Fibroblast of skin of left quadriceps (primary cell): ENCODE measurements at regions not wholly inside any gene's neighbourhood (a gene's known extent, or its start where the extent isn't known, plus 50 kb on each side); places are given as distances from the start of the nearest gene placed in this dataset.

Experiments
- DNase-seq, 2 experiments: peaks; one replicate each; pipeline ENCODE4 v3.0.0-alpha.2; 2013; ENCODE audit warnings: low read depth in 2 of 2

DNA sequence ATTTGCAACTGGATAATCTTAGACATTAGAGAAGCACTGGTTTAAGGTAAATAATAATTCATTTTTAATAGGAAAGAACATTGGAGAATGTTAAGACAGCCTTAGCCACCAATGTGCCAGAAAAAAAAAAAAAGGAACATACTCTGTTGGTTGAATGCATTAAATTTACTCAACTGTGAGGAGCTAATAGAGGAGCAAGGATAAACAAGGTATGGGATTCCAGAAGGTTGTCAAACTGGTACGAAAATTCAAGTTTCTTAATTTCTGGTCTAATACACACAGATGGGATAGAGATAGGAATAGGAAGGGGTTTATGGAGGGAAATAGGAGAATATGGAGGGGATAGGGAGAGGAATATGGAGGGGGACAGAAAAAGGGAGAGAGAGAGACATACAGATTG, 1096.6 kb downstream of the ARAP2 start:
- no peak for DNase-seq

DNA sequence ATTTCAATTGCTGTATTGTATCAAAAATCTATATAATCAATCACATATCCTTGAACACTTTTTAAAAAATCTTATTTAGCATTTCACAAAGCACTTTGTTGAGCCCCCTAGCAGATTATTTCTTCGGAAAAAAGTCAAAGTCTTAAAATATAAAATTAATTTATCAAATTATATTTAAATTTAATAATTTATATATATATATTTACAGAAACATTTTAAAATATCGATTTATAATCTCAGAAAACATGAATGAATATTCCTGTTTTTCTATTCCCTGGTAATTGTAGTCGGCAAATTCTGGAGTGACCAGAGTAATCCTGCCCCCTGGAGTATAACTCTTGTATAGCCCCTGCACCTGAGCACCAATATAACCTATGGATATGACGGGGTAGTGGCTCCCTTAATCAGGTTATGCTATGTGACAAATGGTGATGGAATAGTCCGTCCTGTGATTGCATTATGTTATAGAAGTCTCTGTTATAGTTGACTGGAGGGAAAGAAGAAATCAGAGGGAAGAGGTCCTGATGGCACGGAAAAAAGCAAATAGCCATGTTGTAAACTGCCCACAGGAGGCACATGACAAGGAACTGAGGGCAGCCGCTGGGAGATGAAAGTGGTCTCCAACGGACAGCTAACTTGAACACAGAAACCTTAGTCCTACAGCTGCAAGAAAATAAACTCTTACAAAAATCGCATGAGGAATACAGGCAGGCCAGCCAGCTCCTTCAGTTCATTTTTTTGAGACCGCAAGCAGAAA, 1092.3 kb downstream of the ARAP2 start:
- DNase-seq = no peak

DNA sequence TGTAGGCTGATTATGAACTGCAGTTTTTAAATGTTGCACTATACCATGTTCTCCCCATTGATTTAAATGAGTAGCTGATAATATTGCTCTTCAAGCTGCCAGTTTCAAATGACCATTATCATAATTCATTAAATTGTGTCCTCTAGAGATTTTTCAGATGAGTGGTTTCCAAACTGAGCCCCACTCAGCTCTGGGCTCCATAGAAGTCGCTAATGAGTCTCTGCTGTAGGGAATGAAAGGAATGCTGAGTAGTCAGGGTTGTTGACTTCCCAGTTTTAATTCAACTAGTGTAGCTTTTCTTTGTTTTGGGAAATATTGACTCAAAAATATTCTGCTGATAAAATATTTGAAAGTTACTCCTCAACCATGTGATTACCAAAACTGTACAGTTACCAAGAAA, 1081.1 kb downstream of the ARAP2 start:
- no peak for DNase-seq

DNA sequence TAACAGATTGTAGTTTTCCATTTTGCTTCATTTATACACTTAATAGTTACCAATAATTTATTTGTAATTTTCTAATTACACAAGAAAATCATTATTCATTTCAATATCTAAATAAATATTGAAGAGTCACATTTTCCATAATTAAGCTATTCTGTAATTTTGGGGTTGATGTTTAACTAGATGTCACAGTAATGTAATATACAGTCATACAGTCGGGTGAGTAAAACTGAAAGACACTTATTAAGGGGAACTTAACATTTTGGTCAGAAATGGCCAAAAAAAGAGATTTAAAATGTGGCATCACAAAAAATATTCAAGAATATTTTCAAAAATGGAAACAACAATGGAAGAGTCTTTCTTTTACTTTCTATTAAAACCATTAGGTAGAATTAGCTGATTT, 1080.3 kb downstream of the ARAP2 start:
- no peak for DNase-seq

DNA sequence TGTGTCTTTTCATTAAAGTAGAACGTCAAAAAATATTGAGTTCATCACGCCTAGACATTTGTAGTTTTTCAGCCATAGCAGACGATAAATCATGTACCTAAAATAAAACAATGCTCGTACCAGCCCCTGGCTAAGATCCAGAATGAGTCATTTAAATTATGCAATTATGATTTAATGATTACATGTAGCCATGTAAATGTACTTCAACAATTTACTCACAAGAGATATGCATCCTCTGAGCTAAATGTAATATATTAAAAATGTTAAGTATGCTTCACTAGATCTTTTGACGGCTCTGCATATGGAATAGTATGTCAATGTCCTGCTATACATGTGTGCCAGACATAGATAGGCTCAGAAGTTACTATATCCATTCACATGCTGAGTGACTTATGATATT, 1077.8 kb downstream of the ARAP2 start:
- DNase-seq = no peak

DNA sequence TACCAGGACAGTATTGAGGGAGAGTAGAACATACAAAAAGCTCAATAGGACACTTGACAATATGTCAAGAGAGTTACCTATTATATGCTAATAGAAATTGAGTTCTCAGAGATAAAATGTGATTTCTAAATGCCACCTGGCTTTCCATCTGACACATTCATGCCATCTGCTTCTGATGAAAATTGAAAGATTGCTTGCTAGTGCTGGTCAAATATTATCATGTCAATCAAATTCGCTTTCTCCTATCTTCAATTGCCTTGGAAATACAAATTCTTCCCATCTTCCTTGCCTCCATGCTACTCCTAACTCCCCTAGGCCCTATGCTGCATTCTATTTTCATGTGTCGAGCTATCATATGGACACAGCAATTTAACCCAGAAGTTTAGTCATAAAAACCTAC, 1076.9 kb downstream of the ARAP2 start:
- no peak for DNase-seq

DNA sequence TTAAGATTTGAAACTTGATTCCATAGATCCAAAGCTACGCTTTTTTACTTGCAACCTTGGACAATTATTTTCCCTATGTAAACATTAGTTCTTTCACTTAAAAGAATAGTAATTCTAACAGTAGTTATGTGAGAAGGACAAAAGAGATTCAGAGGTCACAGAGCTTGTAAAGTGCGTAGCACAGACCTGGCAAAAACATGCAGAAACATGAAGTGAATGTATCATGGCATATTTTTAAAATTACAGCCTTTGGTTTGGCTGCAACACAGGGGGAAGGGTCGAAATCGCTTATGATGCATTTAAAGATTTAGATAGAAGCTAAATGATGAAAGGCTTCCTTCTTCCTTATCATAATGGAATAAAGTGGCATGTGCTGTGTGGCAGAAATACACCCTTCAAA, 1068.8 kb downstream of the ARAP2 start:
- no peak for DNase-seq

DNA sequence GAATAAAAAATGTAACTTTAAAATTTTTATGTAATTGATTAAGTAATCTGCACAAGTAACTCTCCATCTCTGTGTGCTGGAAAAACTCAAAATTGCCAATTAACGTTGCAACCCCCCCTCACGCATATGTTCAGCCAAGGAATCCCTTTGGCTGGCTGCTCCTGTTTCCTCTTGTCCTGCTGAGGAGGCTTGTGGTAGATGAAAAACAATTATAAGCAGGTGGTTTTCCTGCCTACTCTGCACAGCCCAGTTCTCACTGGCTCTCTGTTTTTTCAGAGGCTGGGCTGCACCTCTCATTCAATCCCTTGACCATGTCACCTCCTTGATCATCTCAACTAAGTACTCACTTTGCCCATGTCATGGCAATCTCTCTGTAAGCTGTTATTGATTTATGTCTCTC, 1068.4 kb downstream of the ARAP2 start:
- DNase-seq = no peak

DNA sequence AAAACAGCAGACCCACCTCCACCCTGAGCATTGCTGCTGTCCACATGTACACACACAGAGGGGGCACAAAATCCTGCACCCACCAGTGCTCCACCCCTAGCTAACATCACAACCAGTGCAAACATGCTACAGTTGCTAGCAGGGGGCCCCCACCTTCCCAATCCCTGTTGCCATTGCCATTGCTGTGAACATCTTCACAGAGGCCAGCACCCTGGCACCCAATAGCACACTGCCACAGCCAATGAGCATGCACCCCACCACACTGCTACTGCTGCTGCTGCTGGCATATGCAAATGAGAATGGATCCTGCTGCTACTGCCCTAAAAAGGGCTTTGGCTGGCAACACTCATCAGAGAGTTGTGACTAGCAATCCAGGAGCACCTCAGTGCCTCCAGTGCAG, 1061.9 kb downstream of the ARAP2 start:
- DNase-seq = no peak

DNA sequence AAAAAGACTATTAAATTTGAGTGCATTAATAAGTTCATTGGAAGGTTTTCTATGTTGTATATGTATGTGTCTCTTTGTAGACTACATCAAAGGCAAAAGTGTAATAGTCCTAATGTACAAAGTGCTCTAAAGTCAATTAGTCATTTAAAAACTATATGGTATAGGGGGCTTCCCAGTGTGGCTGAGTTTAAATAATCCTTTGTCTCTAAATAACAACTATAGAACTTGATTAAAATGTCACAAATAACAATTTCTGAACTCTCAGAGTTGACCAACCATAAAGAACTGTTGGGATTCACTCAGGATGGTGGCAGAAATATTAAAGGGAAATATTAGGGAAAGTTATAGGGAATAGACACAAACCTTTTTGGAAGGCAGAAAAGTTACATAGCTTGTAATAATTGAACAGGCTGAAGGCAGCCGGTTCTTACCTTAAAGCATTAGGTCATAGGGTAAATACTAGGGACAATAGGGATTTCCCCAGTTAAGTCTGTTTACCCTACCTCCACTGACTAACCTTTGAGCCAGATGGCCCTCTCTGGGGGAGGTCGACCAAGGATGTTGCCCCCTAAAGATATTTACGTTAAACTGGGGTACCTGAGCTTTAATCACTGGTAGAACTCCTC, 1054.2 kb downstream of the ARAP2 start:
- DNase-seq = no peak

DNA sequence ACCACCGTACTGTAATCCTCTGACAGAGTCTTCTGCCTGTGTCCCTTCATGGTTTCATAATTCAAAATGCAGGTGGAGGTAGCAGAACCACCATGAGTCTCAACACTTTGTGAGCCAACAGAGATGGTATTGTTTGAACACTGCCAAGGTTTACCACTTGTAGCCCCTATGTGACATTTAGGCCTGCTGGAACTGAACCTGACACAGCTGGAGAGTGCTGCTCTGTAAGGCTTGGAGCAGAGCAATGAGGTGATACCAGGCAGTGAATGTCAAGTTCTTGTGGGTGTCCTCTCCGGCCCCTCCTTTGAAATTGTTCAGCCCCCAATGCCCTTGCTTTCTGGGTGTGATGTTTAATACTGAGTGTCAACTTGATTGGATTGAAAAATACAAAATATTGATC, 1042.9 kb downstream of the ARAP2 start:
- DNase-seq = no peak

DNA sequence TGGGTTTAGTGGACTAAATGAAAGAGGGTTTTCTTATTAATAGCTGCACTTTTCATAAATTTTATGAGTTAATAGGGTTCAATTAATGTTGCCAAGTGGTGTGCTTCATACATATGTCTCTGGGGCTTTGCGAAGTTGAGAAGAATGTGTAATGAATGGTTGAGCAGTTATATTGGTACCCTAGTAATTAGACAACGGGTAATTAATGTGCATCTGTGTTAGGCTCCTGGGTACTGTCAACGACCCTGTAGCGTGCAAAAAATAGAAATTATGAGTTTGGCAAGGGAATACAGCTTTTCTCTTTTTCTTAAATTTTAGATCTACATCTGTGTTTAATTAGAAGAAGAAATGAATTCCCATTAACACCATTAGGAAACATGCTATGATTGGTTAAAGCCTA, 1027.7 kb downstream of the ARAP2 start:
- no peak for DNase-seq

DNA sequence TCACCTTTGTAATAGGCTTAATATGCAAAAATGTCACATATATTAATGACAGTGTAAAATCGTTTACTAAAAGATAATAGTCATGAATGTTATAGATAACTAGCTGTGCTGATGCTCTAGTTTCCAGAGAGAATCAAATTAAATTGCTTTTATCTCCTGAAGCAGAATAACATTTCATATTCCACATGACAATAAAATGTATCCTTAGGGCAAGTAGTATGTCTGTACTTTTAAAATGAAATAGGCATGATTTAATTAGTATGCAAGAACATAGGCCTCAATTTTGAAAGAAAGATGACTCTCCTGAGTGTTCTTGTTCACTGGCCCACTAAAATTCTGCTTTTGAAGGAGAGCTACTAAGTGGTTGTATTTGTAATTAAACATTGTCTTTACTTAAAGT, 1027.0 kb downstream of the ARAP2 start:
- DNase-seq = no peak

DNA sequence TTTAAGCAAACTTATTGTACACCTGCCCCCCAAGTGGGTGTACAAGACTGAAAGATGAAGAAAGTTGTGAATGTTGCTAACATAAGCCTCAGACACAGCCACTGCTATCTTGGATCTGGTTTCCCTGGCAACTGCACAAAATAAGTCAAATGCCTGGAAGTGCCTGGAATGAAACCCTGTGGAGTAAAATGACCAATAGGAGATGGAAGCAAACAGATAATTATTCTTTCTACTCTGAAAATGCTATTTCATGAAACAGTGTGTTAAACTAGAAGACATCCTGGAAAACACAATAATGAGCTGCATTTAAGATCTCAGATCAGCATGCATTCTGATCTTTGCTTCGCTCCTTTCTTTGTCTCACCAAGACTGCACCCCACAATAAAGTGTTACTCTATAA, 1016.0 kb downstream of the ARAP2 start:
- DNase-seq = no peak

DNA sequence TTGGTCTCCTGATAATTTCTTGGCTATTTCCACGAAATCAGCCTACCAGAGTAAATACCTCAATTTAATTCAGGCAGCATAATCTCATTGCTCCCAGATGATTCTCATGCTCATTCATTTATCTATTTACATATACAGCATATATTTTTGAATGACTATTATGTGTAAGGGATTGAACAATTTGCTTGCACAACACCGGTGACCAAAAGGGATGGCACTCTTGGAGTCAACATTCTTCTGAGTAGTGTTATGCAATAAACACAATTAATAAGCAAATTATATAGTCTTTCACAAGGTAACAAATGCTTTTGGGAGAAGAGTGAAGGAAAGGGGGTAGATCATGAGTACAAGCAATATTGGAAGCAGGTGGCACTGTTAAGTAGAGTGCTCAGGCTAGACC, 1015.3 kb downstream of the ARAP2 start:
- DNase-seq = no peak

DNA sequence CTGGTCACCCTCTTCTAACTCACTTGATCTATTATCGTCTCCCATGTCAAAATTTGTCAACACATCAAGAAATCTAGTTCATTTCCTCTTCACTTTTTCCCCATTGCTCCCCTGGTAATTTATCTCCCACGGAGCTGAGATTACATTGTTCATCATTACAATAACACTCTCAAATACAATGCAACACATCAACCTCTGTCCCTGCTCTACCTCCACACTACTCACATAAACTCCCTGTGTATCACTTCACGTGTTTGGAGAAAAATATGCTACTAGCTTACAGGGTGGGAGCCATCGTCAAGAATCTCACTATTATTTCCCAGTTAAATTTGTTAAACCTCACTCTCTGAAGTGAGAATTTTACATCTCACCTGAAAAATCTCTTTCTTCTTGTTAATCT, 1006.4 kb downstream of the ARAP2 start:
- no peak for DNase-seq

DNA sequence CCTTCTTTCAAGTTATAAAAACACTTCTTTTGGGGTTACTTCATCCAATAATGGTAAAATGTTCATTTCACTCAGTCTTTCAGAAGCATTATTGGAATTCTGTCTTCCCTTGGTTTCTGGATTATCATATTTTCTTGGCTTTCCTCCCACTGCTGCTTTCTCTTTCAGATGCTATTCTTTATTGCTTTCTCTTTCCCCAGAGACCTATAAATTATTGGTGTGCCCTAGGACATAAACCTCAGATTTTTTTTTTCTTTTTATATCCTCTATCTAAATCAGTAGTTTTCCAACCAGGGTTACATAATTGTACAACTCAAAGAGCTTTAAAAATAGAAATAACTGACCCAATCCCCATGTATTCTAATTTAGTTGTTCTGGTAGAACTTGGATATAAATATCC, 1005.5 kb downstream of the ARAP2 start:
- DNase-seq = no peak

DNA sequence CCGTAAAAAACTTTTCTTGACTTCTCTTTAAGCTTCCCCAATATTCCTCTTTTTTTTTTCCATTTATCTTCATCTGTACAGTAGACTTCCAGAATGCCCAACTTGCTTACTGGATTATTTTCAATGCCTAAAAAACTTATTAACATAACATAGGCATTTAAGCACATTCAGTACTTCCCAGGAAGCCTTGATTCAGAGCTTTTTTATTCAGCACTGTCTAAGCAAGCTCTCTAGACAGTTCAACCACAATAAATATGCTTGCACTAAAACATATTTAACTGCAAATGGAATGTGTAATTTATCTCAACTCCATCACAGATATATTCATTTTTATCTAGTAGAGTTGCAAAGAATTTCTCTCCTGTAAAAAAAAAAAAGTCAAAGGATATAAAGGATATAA, 997.8 kb downstream of the ARAP2 start:
- DNase-seq = no peak

DNA sequence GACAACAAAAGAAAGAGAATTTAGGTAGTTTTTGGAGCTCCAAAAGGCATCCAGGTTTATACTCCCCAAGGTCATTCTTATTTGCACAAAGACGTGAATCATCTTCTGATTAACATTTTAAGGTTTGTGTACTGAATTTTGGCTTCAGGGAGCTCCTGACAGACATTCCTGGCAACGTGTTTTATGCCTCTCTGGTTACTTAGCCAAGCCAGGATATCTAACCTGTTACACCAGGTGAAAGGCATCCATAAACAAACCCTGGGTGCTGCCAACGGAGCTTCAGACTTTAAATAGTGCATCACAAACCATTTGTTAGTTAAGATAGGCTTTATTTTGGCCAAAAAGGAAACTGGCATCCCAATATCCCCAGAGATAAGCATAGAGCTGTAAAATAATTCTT, 997.3 kb downstream of the ARAP2 start:
- no peak for DNase-seq

DNA sequence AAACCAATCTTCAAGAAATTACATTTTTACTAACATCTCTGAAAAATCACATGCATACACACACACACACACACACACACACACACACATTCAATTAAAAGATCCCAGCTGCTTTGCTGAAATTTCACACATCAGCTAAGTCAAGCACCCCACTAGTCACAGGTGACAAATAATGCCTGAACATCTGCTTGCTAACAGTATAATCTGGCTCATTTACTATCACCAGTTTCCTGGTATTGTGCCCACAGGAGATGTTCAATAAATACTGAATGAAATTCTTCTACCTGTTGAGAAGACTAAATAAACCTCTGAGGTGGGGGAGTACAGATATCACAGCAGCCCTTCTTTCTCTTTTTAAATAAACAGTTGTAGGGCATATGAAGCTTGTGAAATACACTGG, 994.0 kb downstream of the ARAP2 start:
- no peak for DNase-seq

DNA sequence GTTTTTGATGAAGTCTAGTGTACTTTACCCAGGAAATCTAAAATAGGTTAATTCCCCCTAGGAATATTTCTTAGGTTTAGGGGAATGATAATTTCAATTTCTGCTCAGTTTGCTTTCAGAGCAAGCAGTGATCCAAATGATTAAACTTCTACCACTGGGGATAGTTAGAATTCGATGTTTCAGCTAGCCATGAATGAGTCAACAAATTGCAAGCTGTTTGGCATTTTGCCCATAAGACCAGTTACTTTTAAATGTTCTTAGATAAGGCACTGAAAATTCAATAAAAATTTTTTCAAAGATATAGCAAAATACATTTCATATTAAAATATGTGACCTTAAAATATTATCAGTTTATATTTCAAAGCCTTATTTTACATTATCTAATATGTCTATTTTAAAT, 993.6 kb downstream of the ARAP2 start:
- DNase-seq = no peak

DNA sequence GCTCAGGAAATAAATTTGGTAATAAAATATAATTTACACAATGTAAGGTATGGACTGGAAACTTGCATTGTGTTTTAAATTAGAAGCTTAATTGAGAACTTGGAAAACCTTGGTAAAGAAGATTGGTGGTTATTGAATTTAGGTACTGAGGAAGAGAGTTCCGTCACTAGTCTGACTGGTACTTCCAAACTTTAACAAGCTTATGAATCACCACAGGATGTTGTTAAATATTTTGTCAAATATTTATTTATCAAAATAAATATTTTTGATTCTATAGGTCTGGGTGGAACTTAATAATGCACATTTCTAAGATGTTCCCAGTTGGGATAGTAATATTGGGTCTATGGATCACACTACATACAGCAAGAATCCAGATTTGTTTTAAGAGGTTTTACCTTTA, 992.2 kb downstream of the ARAP2 start:
- DNase-seq = no peak

DNA sequence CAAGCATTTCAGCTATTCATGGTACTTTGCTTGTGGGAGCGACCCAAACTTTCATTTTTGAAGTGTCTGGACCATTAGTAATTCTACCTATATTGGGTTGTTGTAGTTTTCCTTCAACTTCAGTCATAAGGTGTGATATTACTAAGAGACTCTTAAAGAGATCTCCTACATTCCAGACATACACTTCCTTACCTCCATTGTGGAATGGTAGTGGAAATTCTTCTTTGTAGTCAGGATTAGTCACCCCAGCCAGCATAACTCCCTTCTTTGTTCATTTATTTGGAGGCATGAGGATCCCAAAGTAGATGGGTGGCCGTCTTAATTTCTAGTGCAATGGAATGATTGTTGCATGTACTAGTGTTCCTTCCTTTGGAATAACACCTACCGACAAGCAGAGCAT, 991.4 kb downstream of the ARAP2 start:
- no peak for DNase-seq

DNA sequence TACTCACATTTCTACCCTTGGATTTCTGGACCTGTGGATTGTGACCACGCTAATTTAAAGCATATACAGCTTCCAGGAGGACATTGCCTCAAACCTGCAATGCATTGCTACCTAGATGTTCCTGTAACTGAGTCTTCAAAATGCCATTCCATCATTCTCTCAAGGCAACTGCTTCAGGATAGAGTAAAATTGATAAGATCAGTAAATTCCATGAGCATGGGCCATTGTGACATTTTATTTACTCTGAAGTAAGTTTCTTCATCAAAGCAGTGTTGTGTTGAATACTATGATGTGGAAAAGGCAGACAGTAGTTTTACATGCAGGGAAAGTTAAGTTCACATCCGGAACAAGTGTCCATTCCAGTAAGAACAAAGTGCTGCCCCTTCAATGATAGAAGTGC, 991.0 kb downstream of the ARAP2 start:
- DNase-seq = no peak
